C4-2B (cell line): ENCODE measurements at regions not wholly inside any gene's neighbourhood (a gene's known extent, or its start where the extent isn't known, plus 50 kb on each side); places are given as distances from the start of the nearest gene placed in this dataset.
"Not testable (repeated sequence)": the region's sequence is repeated elsewhere in the genome, so short reads cannot be mapped to it uniquely, and the experiment has no call there.

ENCODE experiments used
- H3K27ac ChIP-seq: fragments of 450-650 bp; 2 replicates; pipeline ENCODE4 v1.5.1; 2017
- CTCF ChIP-seq: fragments of 450-650 bp; conservative IDR thresholded peaks from 2 replicates; pipeline ENCODE4 v1.5.1; 2017; ENCODE audit warnings: mild to moderate bottlenecking
- ZFX ChIP-seq: fragments of 450-650 bp; IDR thresholded peaks from 2 replicates; pipeline ENCODE4 v1.6.1; 2017

GRCh38 chr3:193915613-193916012, 220.3 kb upstream of the HES1 start:
- TF ChIP-seq ZFX = no peak
- no peak for TF ChIP-seq CTCF
- H3K27ac ChIP-seq = no peak overlapping the region

- H3K27ac ChIP-seq = no peak overlapping the region
Measured at GRCh38 chr3:193917158-193917557, 218.8 kb upstream of the HES1 start.

GRCh38 chr3:193921465-193921864, 214.5 kb upstream of the HES1 start:
- peak overlapping the region; percentile 97 for H3K27ac ChIP-seq
- no peak for TF ChIP-seq CTCF
- TF ChIP-seq ZFX = no peak

More at GRCh38 chr3:193917158-193917557, 218.8 kb upstream of the HES1 start:
- TF ChIP-seq ZFX (no peak), CTCF (no peak)

GRCh38 chr3:193922034-193922774, 213.7 kb upstream of the HES1 start:
- TF ChIP-seq ZFX = peak; percentile 54
- TF ChIP-seq CTCF = no peak
- peak overlapping the region; percentile 97 for H3K27ac ChIP-seq

GRCh38 chr3:193923958-193924357, 212.0 kb upstream of the HES1 start:
- not testable (repeated sequence) for H3K27ac ChIP-seq

- H3K27ac ChIP-seq = not testable (repeated sequence)
Measured at GRCh38 chr3:193926071-193926470, 209.9 kb upstream of the HES1 start.

- not testable (repeated sequence) for H3K27ac ChIP-seq
Measured at GRCh38 chr3:193927413-193928206, 208.3 kb upstream of the HES1 start.

GRCh38 chr3:193928354-193929209, 207.4 kb upstream of the HES1 start:
- no peak overlapping the region for H3K27ac ChIP-seq
- TF ChIP-seq ZFX (no peak), CTCF (no peak)
